ENCODE measurements at regions not wholly inside any gene's neighbourhood (a gene's known extent, or its start where the extent isn't known, plus 50 kb on each side); places are given as distances from the start of the nearest gene placed in this dataset.

- no peaks in the 10 kb centered on the region for H3K4me1 ChIP-seq (ENCODE audit: control insufficient read depth, low read length)
- H3K36me3 ChIP-seq (ENCODE audit: control insufficient read depth, low read length) = no peaks in the 10 kb centered on the region
- H3F3A ChIP-seq (ENCODE audit: control insufficient read depth, insufficient read depth) = no peaks in the 10 kb centered on the region
- H3K4me2 ChIP-seq (ENCODE audit: low read length) = no peak overlapping the region
- H3K4me3 ChIP-seq (ENCODE audit: low read length) = no peak overlapping the region
- no peak overlapping the region for H3K27ac ChIP-seq (ENCODE audit: low read depth, low read length)
- no peaks in the 10 kb centered on the region for H3K9me3 ChIP-seq (ENCODE audit: control insufficient read depth, insufficient read depth, low read length)
- H3K27me3 ChIP-seq (ENCODE audit: control insufficient read depth, low read length) = no peaks in the 10 kb centered on the region
- no peak for TF ChIP-seq CTCF (IDR thresholded peaks at IDR 0.05; ENCODE audit: low read depth, low read length, poor library complexity, severe bottlenecking)
- TF ChIP-seq EZH2phosphoT487 (IDR thresholded peaks at IDR 0.05; ENCODE audit: borderline replicate concordance, low read length) = no peak
- no peaks in the 10 kb centered on the region for H4K20me1 ChIP-seq (ENCODE audit: control insufficient read depth, insufficient read depth, low read depth, low read length)
- H3K9me2 ChIP-seq (replicated peaks; ENCODE audit: control insufficient read depth, low read length) = no peaks in the 10 kb centered on the region
- no peaks in the 10 kb centered on the region for H3K79me2 ChIP-seq (ENCODE audit: control insufficient read depth, low read length)
Measured at GRCh38 chr12:111214401-111214800, 154.5 kb downstream of the PHETA1 start.

- no peaks in the 10 kb centered on the region for H3K9me2 ChIP-seq (replicated peaks; ENCODE audit: control insufficient read depth, low read length)
- no peaks in the 10 kb centered on the region for H4K20me1 ChIP-seq (ENCODE audit: control insufficient read depth, insufficient read depth, low read depth, low read length)
- no peaks in the 10 kb centered on the region for H3K4me1 ChIP-seq (ENCODE audit: control insufficient read depth, low read length)
- TF ChIP-seq CTCF (IDR thresholded peaks at IDR 0.05; ENCODE audit: low read depth, low read length, poor library complexity, severe bottlenecking) = no peak
- TF ChIP-seq EZH2phosphoT487 (IDR thresholded peaks at IDR 0.05; ENCODE audit: borderline replicate concordance, low read length) = no peak
- H3K27ac ChIP-seq (ENCODE audit: low read depth, low read length) = no peak overlapping the region
- H3K27me3 ChIP-seq (ENCODE audit: control insufficient read depth, low read length) = no peaks in the 10 kb centered on the region
- H3K4me2 ChIP-seq (ENCODE audit: low read length) = no peak overlapping the region
- no peaks in the 10 kb centered on the region for H3F3A ChIP-seq (ENCODE audit: control insufficient read depth, insufficient read depth)
- H3K36me3 ChIP-seq (ENCODE audit: control insufficient read depth, low read length) = no peaks in the 10 kb centered on the region
- no peaks in the 10 kb centered on the region for H3K9me3 ChIP-seq (ENCODE audit: control insufficient read depth, insufficient read depth, low read length)
- no peaks in the 10 kb centered on the region for H3K79me2 ChIP-seq (ENCODE audit: control insufficient read depth, low read length)
- no peak overlapping the region for H3K4me3 ChIP-seq (ENCODE audit: low read length)
Measured at GRCh38 chr12:111213561-111213960, 155.3 kb downstream of the PHETA1 start.

GRCh38 chr12:111212814-111213456 is 156.0 kb downstream of the PHETA1 start:
- Histone ChIP-seq H4K20me1 (ENCODE audit: control insufficient read depth, insufficient read depth, low read depth, low read length) (no peaks in the 10 kb centered on the region), H3K9me3 (ENCODE audit: control insufficient read depth, insufficient read depth, low read length) (no peaks in the 10 kb centered on the region), H3F3A (ENCODE audit: control insufficient read depth, insufficient read depth) (no peaks in the 10 kb centered on the region), H3K27me3 (ENCODE audit: control insufficient read depth, low read length) (peaks cover 2% of the 10 kb centered on the region; the same call in 1 of the 2 replicates), H3K27ac (ENCODE audit: low read depth, low read length) (no peak overlapping the region), H3K4me3 (ENCODE audit: low read length) (no peak overlapping the region), H3K4me1 (ENCODE audit: control insufficient read depth, low read length) (no peaks in the 10 kb centered on the region), H3K9me2 (replicated peaks; ENCODE audit: control insufficient read depth, low read length) (no peaks in the 10 kb centered on the region), H3K79me2 (ENCODE audit: control insufficient read depth, low read length) (no peaks in the 10 kb centered on the region), H3K4me2 (ENCODE audit: low read length) (no peak overlapping the region), H3K36me3 (ENCODE audit: control insufficient read depth, low read length) (no peaks in the 10 kb centered on the region)
- TF ChIP-seq CTCF (IDR thresholded peaks at IDR 0.05; ENCODE audit: low read depth, low read length, poor library complexity, severe bottlenecking) (no peak), EZH2phosphoT487 (IDR thresholded peaks at IDR 0.05; ENCODE audit: borderline replicate concordance, low read length) (no peak)
